ENCODE measurements at regions not wholly inside any gene's neighbourhood (a gene's known extent, or its start where the extent isn't known, plus 50 kb on each side); places are given as distances from the start of the nearest gene placed in this dataset.

DNA sequence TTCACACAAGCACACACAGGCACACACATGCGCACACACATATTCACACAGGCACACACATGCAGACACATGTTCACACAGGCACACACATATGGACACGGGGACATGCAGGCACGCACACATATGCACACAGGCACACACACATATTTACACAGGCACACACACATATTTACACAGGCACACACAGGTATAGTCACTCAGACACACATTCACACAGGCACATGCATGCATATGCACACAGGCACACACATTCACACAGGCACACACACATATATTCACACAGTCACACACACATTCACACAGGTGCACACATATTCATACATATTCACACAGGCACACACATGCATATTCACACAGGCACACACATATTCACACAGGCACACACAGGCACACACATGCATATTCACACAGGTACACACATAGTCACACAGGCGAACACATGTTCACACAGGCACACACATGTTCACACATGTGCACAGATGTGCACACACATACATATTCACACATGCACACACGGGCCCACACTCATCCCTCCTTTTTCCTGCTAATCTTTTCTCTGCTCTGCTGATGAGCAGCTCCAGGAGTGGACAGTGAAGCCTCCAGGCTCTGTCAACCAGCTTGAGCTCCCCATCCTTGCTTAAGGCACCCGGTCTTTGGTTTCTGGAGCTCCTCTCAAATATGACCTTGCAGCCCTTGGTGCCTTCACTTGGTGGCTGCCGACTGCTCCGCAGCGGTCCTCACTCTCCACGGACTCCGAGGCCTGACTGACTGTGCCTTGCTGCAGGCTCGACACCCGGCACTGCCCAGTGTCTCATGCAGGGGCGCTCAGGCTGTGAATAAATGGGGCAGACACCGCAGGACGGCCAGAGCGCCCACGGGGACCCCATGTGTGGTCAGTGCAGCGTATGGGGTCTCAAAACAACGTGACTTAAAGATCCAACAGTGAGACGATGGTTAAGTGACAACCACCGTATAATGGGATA, 581.2 kb upstream of the MGMT start:
- 89 to 91% methylated on average over 22 of the region's 22 CpGs for WGBS, 2 donors
- TF ChIP-seq EP300 (IDR thresholded peaks at IDR 0.05) = no peak
- TF ChIP-seq POLR2A (IDR thresholded peaks at IDR 0.05) = no peak
- no peak for TF ChIP-seq CTCF (IDR thresholded peaks at IDR 0.05)
- no peak for TF ChIP-seq POLR2AphosphoS5 (IDR thresholded peaks at IDR 0.05)
- no peak for DNase-seq
- H3K36me3 ChIP-seq = no peaks in the 10 kb centered on the region
- no peaks in the 10 kb centered on the region for H3K4me1 ChIP-seq
- intact Hi-C loops (cut with DNase I) = no loop called here
- H3K4me3 ChIP-seq = no peak overlapping the region
- no peaks in the 10 kb centered on the region for H3K27me3 ChIP-seq
- H3K27ac ChIP-seq = no peak overlapping the region
- peaks cover 0 to 4% (median 0%) of the 10 kb centered on the region in 4 donors for H3K9me3 ChIP-seq

DNA sequence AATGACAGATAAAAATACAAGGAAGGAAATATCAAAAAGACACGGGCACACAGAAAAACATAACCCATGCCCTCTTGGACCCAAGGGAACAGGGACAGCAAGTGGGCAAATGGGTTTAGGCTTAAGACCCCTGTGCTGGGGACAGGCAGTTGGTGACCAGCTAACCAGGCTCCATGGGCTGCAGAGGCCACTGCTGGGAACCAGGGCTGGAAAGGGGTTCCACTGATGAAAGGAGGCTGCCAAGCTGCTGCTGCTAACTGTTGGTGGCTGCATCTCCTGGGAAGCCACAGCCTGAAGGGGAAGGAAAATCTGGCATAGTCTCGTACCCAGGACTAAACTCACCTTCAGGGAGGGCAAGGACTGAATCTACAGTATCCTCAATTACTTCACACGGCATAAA, 579.2 kb upstream of the MGMT start:
- no peak for DNase-seq

DNA sequence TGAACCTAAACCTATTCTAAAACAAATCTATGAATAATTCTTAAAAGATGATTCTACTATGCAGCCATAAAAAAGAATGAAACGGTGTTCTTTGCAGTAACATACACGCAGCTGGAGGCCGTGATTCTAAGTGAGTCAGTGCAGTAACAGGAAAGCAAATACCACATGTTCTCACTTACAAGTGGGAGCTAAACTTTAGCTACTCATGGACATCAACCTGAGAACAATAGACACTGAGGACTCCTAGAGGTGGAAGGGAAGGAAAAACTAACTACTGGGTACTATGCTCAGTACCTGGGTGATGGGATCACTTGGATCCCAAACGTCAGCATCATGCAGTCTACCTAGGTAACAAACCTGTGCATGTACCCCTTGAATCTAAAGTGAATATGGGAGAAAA, 575.0 kb upstream of the MGMT start:
- TF ChIP-seq POLR2A (IDR thresholded peaks at IDR 0.05) = no peak
- TF ChIP-seq CTCF (IDR thresholded peaks at IDR 0.05) = no peak
- no peak for TF ChIP-seq EP300 (IDR thresholded peaks at IDR 0.05)
- no peak for TF ChIP-seq POLR2AphosphoS5 (IDR thresholded peaks at IDR 0.05)
- no peak overlapping the region for H3K27ac ChIP-seq
- DNase-seq = no peak
- no peaks in the 10 kb centered on the region for H3K4me1 ChIP-seq
- 60 to 83% methylated on average over 4 of the region's 4 CpGs for WGBS, 2 donors
- no peaks in the 10 kb centered on the region for H3K36me3 ChIP-seq
- H3K9me3 ChIP-seq = peaks cover 0 to 4% (median 0%) of the 10 kb centered on the region in 4 donors
- no peaks in the 10 kb centered on the region for H3K27me3 ChIP-seq
- H3K4me3 ChIP-seq = no peak overlapping the region
- intact Hi-C loops (cut with DNase I) = no loop called here

More for the DNA sequence above, 579.2 kb upstream of the MGMT start:
- no peak for TF ChIP-seq POLR2A (IDR thresholded peaks at IDR 0.05)
- TF ChIP-seq POLR2AphosphoS5 (IDR thresholded peaks at IDR 0.05) = no peak
- no peak for TF ChIP-seq CTCF (IDR thresholded peaks at IDR 0.05)
- TF ChIP-seq EP300 (IDR thresholded peaks at IDR 0.05) = no peak
- intact Hi-C loops (cut with DNase I) = no loop called here
- Histone ChIP-seq H3K27ac (no peak overlapping the region), H3K4me1 (no peaks in the 10 kb centered on the region), H3K9me3 (peaks cover 0 to 4% (median 0%) of the 10 kb centered on the region in 4 donors), H3K27me3 (no peaks in the 10 kb centered on the region), H3K36me3 (no peaks in the 10 kb centered on the region), H3K4me3 (no peak overlapping the region)
- WGBS, 2 donors = 78 to 87% methylated on average over 3 of the region's 3 CpGs

DNA sequence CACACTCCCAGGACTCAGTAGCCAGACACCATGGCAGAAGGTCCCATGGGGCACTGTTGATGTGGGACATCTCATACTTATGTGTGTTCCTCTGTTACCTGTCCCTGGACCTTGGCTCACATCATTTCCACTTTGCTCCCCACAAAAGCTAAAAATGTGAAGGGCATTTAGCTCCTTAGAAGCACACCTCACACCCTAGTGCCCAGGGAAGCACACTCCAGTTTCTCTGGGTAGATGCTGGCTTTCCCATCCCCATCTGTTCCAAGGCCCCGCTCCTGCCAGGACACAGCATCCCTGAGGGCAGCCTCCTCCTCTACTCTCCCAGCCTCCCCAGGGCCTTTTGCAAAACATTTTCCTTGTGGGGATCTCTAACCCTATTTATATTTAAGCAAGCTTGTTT, 572.4 kb upstream of the MGMT start:
- Histone ChIP-seq H3K4me3 (no peak overlapping the region), H3K4me1 (no peaks in the 10 kb centered on the region), H3K36me3 (no peaks in the 10 kb centered on the region), H3K27me3 (no peaks in the 10 kb centered on the region), H3K9me3 (no peaks in the 10 kb centered on the region), H3K27ac (no peak overlapping the region)
- no peak for TF ChIP-seq POLR2AphosphoS5 (IDR thresholded peaks at IDR 0.05)
- no peak for TF ChIP-seq EP300 (IDR thresholded peaks at IDR 0.05)
- no peak for TF ChIP-seq CTCF (IDR thresholded peaks at IDR 0.05)
- no peak for TF ChIP-seq POLR2A (IDR thresholded peaks at IDR 0.05)
- intact Hi-C loops (cut with DNase I) = no loop called here
- WGBS, 2 donors = 55 to 85% methylated on average over 1 of the region's 1 CpG
- DNase-seq = no peak

Measured in sigmoid colon (tissue), 6 donors.